Tongue (tissue), 1 donor: ENCODE measurements at regions not wholly inside any gene's neighbourhood (a gene's known extent, or its start where the extent isn't known, plus 50 kb on each side); places are given as distances from the start of the nearest gene placed in this dataset.

Experiments used
- DNase-seq: peaks from one replicate; pipeline ENCODE4 v3.0.0-alpha.2; 2015

DNA sequence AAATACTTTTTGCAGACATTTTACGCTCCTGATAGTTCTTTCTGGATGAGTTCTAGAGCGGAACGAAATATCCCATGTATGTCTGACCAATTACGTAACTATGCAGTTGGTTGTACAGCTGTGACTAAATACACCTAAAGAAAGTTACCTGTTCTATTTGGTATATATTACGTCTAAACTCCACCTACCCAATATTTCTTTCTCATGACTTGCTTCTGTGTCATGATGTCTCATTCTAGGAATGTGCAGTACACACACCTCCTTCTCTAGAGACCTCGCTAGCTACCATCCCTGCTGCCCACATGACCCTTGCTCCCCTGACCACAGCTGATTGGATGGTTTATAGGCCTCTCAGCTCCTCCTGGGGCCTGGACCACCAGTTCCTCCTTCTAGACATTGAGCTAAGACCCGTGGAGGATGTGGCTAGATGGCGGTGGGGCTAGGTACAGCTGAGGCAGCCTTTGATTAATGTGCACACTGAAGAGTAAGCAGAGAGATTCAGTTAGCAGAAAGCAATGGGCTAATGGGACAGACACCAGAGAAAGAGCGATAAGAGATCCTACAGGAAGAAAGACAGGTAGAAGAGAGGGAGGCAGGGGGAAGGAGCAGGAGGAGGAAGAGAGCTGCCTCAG lies 422.1 kb downstream of the COG6 start:
- DNase-seq = no peak

DNA sequence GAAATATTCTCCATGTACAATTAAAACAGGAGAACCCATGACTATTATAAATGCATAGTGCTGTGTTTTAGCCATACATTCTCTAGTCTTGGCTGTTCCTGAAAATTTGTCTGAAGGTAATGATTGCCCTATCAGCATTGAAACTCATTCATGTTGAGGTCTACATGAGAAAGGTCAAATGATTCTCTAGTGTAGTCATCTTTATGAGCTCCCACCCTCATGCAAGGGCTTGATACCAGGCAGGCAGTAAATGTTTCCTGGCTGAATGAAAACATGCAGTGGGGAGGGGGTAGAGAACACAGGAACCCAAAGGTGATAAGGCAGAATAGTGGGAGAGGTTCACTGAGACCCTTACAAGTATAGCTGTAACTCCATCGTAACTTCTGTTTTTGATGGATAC lies 424.3 kb downstream of the COG6 start:
- no peak for DNase-seq

DNA sequence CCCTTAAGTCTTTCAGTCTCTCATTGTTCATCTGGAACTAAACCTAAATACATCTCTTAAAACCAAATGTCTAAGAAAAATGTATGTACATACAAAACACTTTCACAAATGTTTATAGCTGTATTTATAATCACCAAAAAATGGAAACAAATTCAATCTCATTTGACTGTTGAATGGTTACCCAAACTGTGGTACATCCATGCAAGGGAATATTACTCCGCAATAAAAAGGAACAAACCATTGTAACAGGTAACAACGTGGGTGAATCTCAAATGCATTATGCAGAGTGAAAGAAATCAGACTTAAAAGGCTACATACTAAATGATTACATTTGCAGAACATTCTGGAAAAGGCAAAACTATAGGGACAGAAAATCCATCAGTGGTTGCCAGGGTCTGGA lies 425.2 kb downstream of the COG6 start:
- DNase-seq = no peak

DNA sequence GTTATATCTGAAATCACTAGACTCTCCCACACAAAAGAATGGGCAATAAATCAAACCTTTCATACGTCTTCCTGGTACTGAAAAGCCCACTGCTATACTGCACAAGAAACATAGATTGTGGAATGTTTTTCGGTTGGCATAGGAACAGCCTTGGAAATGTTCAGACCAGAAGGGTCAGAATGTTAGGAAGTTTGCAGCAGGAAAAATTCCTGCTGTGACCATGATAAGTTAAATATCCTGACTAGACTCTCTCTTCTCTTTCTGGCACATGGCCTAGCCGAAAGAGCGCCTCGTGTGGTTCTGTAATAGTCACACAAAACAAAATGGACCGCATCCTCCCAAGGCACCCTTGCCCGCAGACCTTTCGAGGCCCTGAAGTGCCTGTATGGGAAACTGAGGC lies 427.2 kb downstream of the COG6 start:
- peak; percentile 25 for DNase-seq

DNA sequence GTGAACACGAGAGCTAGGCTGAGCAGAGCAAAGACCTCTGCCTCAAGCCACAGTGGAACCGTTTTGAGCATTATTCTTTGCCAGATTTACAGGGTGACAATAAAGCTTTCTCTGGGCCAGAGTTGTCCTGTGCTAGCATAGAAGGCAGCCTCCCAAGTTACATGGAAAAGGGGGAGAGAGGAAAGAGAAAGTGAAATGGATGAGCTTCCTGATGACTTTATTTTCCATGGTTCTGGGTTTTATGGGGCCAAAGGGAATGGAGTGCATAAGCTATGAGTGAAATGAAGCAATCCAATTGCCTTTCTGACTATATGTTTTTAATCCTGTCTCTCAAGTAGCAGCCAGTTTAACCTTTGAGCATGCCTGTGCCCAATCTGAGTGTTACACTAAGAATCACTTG lies 428.4 kb downstream of the COG6 start:
- DNase-seq = no peak

DNA sequence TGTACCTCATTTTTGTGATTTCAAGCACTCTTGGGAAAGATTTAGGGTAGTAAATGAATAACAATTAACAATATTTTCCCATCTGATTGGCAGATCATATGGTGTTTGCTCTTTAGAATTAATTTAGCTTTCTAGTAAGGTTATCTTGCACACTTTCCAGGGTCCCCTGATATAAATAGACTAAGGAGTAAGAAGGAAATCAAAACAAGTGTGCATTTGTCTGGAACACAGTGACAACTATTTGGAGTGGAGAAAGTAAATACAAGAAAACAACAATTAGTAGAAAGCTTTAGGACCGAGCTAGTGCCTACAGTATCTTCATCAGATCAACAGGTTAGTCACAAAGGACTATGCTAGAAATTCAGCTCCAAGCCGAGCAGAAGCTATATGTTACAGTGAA lies 429.5 kb downstream of the COG6 start:
- DNase-seq = no peak

DNA sequence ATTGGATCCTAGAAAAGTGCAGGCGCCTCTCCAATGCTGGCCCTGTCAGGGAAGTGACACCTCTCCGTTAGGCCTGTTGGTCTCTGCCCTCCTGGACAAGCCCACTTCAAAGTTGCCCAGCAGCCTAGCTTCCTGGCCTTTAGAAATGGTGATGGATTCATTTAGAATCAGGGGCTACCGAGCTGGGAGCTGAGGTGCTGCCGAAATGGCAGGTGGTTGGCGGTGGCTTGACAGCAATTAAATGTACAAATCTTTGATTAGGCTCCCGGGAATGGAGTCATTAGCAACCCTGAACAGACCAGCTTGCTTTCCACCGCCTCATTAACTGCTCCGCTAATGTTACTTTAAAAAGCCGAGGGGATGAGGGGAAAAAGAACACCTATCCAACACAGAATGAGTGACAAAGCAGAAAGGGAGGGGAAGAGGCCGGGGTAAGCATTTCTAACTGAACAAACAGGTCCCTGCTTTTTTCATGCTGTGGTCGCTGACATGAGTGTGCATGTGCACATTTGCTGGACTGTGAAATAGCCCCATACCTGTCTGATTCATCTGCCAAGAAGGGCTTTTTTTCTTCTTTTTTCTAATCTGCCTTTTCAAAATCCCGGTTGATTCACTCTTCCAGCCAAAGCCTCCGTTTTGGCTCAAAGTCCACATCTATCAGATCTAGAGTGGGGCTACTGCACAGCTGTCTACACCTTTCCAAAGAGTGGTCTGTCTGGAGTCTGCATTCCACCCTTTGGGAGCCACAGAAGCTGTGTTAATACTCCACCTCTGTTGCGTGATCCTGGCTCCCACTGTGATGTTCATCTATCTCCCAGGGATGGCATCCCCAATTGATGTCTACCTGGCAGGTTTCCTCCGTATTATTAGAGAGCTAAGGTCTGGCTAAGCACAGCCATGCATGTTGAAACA lies 431.9 kb downstream of the COG6 start:
- DNase-seq = no peak

DNA sequence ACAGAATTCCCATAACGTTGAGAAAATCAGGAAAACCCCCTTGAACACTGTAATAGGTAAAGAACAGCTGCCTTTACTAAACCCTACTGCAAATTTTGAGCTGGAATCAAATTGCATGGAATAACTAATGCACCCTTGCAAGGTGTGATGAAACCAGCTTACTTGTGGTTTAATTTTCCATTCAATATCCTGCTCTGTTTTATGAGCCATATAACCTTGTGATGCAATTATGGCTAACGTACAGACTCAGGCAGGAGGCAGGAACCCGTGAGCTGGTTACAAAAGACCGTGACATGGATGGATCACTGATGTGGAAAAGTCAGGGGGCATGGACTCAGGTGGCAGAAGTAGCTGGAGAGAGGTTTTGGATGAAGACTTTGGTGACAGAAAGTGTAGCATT lies 438.6 kb downstream of the COG6 start:
- DNase-seq = no peak

DNA sequence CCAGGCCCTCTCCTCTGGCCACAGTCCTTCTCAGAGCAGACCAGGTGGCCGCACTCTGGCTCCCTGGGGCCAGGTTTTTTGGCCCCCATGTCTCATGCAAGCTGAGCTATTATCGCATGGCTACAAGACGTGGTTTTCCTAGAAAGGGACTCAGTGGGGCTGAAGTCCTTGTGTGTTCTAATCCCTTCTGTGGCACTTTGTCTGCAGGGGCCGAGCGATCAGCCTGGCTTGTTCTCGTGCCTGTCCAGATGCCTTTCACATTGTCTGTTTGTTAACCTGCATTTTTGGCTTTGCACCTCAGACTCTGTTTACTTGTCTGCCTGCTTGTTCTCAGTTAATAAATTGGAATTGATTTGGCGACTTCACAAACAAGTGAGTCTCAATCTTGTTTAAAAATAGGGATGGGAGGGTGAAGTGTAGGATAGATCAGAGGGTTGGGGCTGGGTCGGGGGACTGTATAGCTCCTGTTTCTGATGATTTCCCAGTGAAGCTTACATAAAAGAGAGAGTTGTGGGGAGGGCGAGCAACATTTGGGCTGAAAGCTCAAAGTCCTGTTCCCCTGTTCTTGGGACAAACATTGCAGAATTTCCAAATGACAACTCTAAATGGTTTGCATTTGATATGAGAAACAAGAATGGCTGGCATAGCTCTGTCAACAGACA lies 440.4 kb downstream of the COG6 start:
- no peak for DNase-seq

DNA sequence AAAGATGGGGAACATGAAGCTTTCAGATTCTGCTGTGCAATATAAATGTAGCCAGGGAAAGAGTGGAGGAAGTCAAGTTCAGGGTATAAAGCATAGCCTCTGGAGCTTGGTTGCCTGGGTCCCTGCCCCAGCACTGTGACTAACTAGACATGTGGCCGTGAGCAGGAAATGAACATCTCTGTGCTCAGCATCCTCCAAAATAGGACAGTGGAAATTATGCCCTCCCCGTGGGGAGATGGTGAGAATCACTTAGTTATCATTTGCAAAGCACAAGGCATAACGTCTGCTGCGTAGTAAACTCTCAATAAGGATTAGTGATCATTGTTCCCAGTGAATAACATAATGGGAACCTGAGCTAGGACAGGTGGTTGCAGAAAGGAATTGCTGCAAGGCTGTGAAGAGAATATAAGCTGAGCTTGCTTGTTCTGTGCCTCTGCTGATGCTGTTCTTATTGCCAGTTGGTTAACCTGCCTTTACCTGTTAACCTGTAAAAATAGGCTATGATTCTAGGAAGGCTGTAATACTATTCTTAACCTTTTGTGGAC lies 441.0 kb downstream of the COG6 start:
- no peak for DNase-seq

DNA sequence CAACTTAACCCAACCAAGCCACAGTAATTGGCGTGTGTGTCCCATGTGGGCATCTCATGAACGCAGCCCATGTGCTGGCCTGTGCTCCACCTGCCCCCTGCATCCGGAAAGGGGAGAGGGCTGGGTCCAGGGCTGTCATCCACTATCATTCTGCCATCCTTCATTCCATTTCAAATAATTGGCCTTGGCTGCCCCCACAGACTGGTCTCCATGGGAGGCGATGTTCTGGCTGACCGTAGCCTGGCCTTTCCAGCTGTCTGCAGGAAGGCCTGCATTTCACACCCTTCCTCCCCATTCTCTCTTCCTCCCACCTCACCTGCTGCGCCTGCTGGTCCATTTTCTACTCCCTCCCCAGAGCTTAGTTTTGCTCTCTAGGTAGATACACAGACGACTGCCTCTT lies 442.8 kb downstream of the COG6 start:
- DNase-seq = no peak

DNA sequence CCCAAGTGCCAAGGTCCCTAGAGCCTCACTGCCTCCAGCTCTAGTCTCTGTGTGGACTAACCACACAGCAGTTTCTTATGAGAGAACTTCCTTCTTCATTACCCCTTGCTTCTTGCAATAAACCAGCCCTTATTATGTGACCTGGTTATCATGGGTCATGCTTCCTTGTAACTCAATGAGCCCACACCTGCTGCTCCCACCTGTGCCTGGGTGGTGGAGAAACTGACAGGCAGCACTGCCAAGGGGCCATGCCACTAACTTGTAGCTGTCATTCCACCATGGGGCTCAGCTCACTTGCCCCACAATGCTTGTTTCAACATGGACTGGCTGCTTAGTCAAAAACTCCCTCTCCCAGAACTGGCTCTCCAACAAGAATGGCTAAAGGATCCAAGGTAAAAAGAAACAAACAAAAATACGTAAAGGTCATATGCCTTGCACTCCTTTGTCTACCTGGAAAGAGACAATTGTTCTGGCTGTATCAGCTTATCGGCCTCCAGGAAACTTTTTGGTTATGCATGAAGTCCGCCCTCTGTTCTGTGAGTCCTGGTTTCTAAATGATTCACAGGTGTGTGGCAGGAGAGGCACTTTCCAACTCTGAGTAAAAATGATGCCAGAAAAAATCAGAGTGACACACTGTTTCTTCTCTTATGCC lies 446.4 kb downstream of the COG6 start:
- no peak for DNase-seq

DNA sequence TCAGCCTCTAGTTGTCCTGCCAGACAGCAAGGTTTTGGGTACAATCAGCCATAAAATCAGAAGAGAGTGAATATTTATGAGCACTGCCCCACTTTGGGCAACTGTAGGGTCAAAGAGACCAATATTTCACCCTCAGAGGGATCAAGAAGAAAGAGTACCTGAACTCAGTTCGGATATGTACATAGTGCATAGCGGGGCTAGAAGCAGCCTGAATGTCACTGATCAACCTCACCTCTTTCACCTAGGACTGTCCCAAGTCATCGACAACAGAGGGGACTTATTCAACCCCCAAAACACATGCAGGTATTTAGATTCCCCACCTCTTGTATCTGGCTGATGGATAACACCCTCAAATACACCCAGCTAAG lies 446.9 kb downstream of the COG6 start:
- DNase-seq = no peak

DNA sequence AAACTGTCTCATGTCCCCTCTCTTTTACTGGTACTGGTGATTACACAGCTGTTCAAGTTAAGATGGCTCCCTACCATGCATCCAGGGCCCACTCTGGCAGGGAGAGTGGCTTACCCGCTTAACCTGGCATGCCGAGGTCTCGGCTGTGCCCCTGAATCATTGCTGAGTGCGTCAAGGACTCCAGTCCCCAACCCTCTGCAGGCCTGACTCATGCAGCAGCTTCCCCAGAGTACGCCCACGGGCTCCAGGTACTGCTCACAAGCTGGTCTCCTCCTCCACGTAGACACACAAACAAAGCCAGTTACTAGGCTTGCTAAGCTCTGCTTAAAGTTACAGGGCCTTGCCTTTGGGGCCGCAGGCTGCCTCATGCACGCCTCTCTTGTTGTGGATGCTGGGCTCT lies 447.4 kb downstream of the COG6 start:
- DNase-seq = no peak

DNA sequence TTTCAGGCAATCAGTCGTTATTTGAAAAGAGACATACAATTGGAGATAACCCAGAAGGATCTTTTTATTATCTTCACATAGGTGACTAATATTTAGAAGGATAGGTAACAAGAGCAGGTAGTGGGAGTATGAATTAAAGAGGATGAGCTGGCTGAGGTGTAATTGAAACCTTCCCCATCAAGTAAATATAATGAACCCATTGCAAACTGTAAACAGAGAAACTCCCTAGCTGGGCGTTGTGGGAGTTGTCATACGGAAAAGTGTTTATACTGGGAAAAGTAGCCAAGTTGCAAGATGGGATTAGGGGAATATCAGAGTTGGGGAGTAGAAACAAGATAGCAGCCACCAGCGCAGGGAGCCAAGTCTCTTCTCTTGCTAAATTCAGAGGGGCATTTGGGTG lies 448.4 kb downstream of the COG6 start:
- no peak for DNase-seq

DNA sequence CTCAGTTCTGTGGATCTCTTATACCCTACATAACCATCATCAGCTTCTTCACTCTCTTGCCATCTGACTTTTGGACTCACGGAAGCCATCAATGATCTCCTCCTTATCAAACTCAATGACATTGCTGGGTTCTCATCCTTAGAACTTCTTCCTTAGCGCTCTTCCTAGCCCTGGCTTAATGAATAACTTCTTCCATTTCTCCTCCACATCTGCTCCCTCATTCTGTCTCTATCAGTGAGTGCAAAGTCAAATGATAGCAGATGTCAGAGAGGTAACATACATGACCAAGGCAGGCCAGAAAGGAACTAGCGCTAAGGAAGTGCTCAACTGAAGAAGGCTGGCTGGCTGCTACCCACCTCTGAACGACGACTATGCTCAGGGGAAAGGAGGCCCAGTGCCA lies 449.8 kb downstream of the COG6 start:
- no peak for DNase-seq

DNA sequence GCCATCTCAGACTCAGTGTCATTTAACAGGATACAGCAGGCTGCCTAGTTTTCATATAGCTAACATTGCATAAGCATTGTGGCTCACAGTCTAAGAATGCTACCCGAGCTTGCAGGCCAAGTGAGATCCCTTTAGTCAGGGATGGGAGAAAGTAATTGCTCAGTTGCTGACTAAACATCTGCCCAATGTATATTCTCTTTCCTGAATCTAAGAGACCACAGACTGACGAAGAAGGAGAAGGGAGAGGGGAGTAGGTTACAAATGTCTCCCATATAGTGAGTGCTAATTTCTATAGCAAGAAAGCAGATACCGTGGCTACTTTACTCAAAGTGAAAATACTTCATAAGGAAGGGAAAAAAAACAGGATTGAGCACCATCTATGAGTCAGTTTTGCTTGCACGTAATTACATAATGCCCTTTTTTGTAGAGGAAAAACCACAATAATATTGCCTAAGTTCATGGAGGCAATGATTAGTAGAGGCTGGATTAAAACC lies 453.9 kb downstream of the COG6 start:
- DNase-seq = no peak

DNA sequence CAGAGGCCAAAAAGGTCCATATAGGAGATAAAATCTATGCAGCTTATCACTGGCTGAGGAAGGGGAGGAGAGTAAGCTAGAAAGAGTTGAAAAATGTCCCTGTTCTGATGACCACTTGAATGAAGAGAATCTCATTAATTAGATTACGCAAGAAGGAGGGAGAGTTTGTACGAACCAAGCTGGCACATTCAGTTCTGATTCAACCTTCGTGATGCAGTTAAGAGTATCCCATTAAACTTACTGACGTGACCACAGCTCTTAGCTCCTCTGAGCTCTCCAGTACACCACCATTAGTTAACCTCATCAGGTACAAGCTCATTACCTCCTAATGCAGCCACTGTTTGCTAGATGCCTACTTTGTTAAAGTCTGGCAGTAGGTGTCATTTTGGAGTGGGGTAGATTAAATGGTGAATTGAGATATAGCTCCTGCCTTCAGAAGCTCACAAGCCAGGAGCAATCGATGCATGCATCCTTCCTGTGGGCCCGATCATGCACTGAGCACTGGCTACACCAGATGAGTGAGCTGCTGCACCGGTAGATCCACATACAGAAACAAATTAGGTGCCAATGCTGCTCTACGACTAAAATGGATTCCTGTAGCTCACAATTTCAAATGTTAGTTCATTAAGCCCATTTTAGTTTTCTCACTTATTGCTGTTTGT lies 458.3 kb downstream of the COG6 start:
- DNase-seq = no peak

DNA sequence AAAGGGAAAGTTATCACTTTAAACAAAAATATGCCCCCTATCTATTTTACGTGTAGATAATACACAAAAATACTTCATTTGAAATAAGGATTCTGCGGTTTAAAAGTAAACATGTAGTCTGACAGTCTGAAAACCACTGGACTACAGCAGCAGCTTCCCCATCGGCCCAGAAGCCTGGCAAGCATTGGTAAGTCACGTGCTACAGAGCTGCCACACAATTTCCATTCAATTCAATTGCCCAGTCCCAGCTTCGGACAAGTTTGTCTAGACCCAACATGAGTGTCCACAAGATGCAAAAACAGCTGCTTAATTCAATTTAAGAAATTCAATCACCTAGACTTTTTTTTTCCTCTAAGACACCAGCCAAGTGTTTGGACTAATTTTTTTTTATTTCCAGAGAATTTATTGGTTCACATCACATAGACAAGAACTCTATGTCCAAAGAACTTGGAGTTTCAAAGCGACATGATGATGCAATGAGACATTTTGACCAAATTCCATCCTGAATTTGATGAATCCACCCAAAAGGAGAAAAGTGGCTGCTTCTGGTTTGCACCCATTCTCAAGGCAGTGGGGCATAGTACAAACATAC lies 458.9 kb downstream of the COG6 start:
- DNase-seq = no peak

DNA sequence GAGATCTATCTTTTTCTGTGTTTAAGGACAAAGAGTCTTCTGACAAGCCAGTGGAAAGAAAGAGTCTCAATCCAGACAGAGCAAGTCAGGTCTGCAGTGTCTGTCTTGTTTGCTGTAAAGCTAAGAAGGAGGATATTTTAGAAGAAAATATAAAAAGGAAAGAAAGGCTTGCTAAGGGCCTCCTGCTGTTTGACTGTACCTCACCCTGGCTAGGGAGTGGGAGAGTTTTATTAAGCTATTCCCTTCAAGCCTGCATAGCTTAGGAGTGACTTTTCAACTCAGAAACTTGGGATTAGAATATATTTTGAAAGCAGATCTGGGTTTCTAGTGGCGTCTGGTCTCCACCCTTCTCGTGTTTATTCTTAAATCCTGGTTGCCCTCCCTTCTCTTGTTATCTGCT lies 460.0 kb downstream of the COG6 start:
- no peak for DNase-seq

DNA sequence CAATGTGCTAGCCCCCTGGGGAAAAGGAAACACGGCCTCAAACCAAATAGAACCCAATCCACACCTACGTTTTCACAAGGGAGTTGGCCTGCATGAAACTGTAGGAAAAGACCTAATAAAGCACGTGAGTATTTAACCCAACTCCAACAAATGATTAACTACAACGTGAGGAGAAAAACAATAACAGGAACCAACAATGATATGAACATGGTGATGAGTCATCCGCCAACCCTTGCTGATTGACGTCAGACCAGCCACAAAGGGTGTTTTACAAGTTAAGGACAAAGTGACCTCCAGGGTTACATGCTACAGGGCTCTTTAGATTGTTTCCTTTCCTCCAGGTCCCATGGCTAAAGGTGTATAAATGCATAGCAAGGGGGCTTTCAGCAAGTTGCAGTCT lies 460.5 kb downstream of the COG6 start:
- no peak for DNase-seq

DNA sequence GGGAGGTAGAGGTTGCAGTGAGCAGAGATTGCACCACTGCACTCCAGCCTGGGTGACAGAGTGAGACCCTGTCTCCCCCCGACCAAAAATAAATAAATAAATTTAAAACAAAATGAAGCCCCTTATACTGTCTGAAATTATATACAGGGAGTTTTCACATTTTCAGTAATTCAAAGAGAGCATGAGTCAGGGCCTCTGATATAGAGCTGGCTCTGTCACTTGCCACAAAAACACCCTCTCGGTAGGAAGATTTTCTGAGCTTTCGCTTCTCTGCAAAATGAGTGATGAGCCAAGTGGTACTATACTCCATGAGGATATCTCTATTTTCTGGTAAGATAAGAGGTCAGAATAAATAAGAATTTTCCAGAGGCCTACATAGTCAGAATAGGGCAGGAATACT lies 462.9 kb downstream of the COG6 start:
- DNase-seq = no peak
